Tibial nerve (tissue), 3 donors: ENCODE measurements at regions not wholly inside any gene's neighbourhood (a gene's known extent, or its start where the extent isn't known, plus 50 kb on each side); places are given as distances from the start of the nearest gene placed in this dataset.

ENCODE experiments used
- POLR2A ChIP-seq, 2 donors: fragments of 450-650 bp; IDR thresholded peaks; one replicate each; pipeline ENCODE4 v1.6.1; 2017; ENCODE audit warnings: antibody characterized with exemption in 2 of 2, mild to moderate bottlenecking in 2 of 2, moderate library complexity in 2 of 2
- TF ChIP-seq, protein P1 (sequence below), 5 experiments: fragments of 200-600 bp in 3 of 5; fragments of 450-650 bp in 2 of 5; sonication (generic) in 3 of 5; IDR thresholded peaks; one replicate each; pipeline ENCODE4 v1.5.1; 2016 to 2019; ENCODE audit warnings: antibody characterized with exemption in 5 of 5, mild to moderate bottlenecking in 3 of 5, moderate library complexity in 2 of 5

DNA sequence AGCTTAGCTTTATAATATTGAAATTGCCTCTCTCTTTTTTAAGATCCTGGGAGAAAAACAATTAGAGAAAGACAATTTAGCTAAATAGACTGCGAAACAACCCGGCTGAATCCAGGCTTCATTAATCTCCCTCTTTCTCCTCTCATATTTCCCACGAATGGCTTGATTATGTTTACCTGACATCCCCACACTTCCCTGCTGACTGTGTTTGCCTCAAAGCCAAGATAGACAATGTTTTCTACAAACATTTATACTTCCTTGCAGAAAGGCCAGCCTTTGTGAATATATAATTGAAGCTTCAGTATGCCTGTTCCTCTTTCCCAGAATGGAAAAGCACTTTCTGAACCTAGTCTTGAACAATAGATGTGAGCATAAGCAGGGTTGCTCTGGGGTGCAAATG is 566.8 kb downstream of the PDHA2 start:
- TF ChIP-seq, protein P1, sequence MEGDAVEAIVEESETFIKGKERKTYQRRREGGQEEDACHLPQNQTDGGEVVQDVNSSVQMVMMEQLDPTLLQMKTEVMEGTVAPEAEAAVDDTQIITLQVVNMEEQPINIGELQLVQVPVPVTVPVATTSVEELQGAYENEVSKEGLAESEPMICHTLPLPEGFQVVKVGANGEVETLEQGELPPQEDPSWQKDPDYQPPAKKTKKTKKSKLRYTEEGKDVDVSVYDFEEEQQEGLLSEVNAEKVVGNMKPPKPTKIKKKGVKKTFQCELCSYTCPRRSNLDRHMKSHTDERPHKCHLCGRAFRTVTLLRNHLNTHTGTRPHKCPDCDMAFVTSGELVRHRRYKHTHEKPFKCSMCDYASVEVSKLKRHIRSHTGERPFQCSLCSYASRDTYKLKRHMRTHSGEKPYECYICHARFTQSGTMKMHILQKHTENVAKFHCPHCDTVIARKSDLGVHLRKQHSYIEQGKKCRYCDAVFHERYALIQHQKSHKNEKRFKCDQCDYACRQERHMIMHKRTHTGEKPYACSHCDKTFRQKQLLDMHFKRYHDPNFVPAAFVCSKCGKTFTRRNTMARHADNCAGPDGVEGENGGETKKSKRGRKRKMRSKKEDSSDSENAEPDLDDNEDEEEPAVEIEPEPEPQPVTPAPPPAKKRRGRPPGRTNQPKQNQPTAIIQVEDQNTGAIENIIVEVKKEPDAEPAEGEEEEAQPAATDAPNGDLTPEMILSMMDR (IDR thresholded peaks at IDR 0.05): no peak
- TF ChIP-seq POLR2A (IDR thresholded peaks at IDR 0.05): no peak
